Psoas muscle (tissue), 7 donors: ENCODE measurements at regions not wholly inside any gene's neighbourhood (a gene's known extent, or its start where the extent isn't known, plus 50 kb on each side); places are given as distances from the start of the nearest gene placed in this dataset.
"Not testable (repeated sequence)": the region's sequence is repeated elsewhere in the genome, so short reads cannot be mapped to it uniquely, and the experiment has no call there.

Experiments
- ATAC-seq, 4 donors: fragments of 200-7000 bp; cut with Tn5 transposase; one replicate each; pipeline ENCODE4 v1.9.1; 2020; ENCODE audit warnings: moderate library complexity in 3 of 4, mild to moderate bottlenecking in 2 of 4
- DNase-seq, 2 donors: peaks; one replicate each; pipeline ENCODE4 v3.0.0-alpha.2; 2020
- H3K27ac ChIP-seq: fragments of 200-600 bp; one replicate; pipeline ENCODE4 v1.8.0; 2022
- H3K27me3 ChIP-seq, 3 donors: fragments of 200-600 bp in 1 of 3; one replicate each; pipeline versions ENCODE4 v1.6.1 to v1.8.0; 2013 to 2022; ENCODE audit warnings: low read length in 2 of 3, mild to moderate bottlenecking in 2 of 3, moderate library complexity in 1 of 3; ENCODE audit not compliant: insufficient read depth in 3 of 3
- H3K36me3 ChIP-seq, 2 donors: fragments of 200-600 bp in 1 of 2; one replicate each; pipeline versions ENCODE4 v1.6.1 to v1.8.0; 2013 to 2022; ENCODE audit warnings: low read depth in 1 of 2, mild to moderate bottlenecking in 1 of 2, moderate library complexity in 1 of 2; ENCODE audit not compliant: insufficient read depth in 1 of 2
- H3K4me1 ChIP-seq: fragments of 200-600 bp; one replicate; pipeline ENCODE4 v1.8.0; 2022
- H3K4me3 ChIP-seq: fragments of 200-600 bp; one replicate; pipeline ENCODE4 v1.8.0; 2022; ENCODE audit warnings: mild to moderate bottlenecking
- H3K9me3 ChIP-seq: fragments of 200-600 bp; one replicate; pipeline ENCODE4 v1.8.0; 2022
- CTCF ChIP-seq: fragments of 200-600 bp; IDR thresholded peaks from one replicate; pipeline ENCODE4 v1.8.0; 2022; ENCODE audit warnings: antibody characterized with exemption
- WGBS, 3 donors: extraction: QIAGEN DNeasy Blood & Tissue Kit; methylation state at CpG; one replicate each; pipeline versions ENCODE4 v1.1.6 to v1.1.7; 2013; 5-methylcytosine and 5-hydroxymethylcytosine counted together
- intact Hi-C, 2 donors: fragments of 100-400 bp; cut with DNase I; formaldehyde crosslinking; loops; one replicate each; pipeline versions ENCODE4 v1.11.0 to v1.14.2; 2022
- donor health status: healthy with polysubstance abuse.
- donor health status: DM: no; HTN: no; CAD: no; lungs with moderate emphysema.
- donor health status: Bipolar disorder and iron deficiency.
- donor health status: healthy.
- donor health status: DM: yes; HTN: yes; CAD: no.
- donor health status: DM: no; HTN: no; CAD: no.
- donor health status: DM: yes; HTN: yes; CAD: no.

GRCh38 chr6:11931296-11932035, 80.6 kb upstream of the HIVEP1 start:
- no peak for TF ChIP-seq CTCF

GRCh38 chr6:11930834-11931233, 81.3 kb upstream of the HIVEP1 start:
- ATAC-seq, H3K4me1 ChIP-seq, H3K27me3 ChIP-seq, H3K9me3 ChIP-seq, DNase-seq, H3K36me3 ChIP-seq, H3K4me3 ChIP-seq, H3K27ac ChIP-seq, intact Hi-C loops: not testable (repeated sequence)
- 84 to 90% (median 85%) methylated on average over 6 of the region's 6 CpGs for WGBS, 3 donors

More at GRCh38 chr6:11931296-11932035, 80.6 kb upstream of the HIVEP1 start:
- no peak overlapping the region for H3K27ac ChIP-seq
- ATAC-seq, result no peak
- no peaks in the 10 kb centered on the region for H3K9me3 ChIP-seq
- no peaks in the 10 kb centered on the region for H3K36me3 ChIP-seq
- DNase-seq, result no peak
- intact Hi-C loops, result no loop called here
- no peak overlapping the region for H3K4me3 ChIP-seq
- 94 to 96% (median 94%) methylated on average over 10 of the region's 10 CpGs for WGBS, 3 donors
- H3K4me1 ChIP-seq, result no peaks in the 10 kb centered on the region
- H3K27me3 ChIP-seq, result no peaks in the 10 kb centered on the region

- Histone ChIP-seq H3K27me3 (no peaks in the 10 kb centered on the region), H3K36me3 (no peaks in the 10 kb centered on the region), H3K9me3 (no peaks in the 10 kb centered on the region), H3K27ac (no peak overlapping the region), H3K4me1 (no peaks in the 10 kb centered on the region), H3K4me3 (no peak overlapping the region)
- TF ChIP-seq CTCF, result no peak
- intact Hi-C loops, result no loop called here
- DNase-seq (no peak), ATAC-seq (no peak)
- WGBS, 3 donors, result 71 to 76% (median 72%) methylated on average over 2 of the region's 2 CpGs
These were observed 81.9 kb upstream of the HIVEP1 start for GRCh38 chr6:11930240-11930639.

- no peaks in the 10 kb centered on the region for H3K9me3 ChIP-seq
- H3K4me1 ChIP-seq, result no peaks in the 10 kb centered on the region
- intact Hi-C loops, result no loop called here
- WGBS, 3 donors, result 82 to 86% (median 83%) methylated on average over 8 of the region's 8 CpGs
- DNase-seq (no peak), ATAC-seq (no peak)
- H3K27ac ChIP-seq, result no peak overlapping the region
- TF ChIP-seq CTCF, result no peak
- no peaks in the 10 kb centered on the region for H3K27me3 ChIP-seq
- no peak overlapping the region for H3K4me3 ChIP-seq
- no peaks in the 10 kb centered on the region for H3K36me3 ChIP-seq
These were observed 82.8 kb upstream of the HIVEP1 start for GRCh38 chr6:11929241-11929835.

- intact Hi-C loops, result no loop called here
- no peak for DNase-seq
- no peak for ATAC-seq
- Histone ChIP-seq H3K27ac (no peak overlapping the region), H3K36me3 (no peaks in the 10 kb centered on the region), H3K4me1 (no peaks in the 10 kb centered on the region), H3K9me3 (no peaks in the 10 kb centered on the region), H3K27me3 (no peaks in the 10 kb centered on the region), H3K4me3 (no peak overlapping the region)
- WGBS, 3 donors, result 81 to 86% (median 86%) methylated on average over 2 of the region's 2 CpGs
- no peak for TF ChIP-seq CTCF
These were observed 85.3 kb upstream of the HIVEP1 start for GRCh38 chr6:11926594-11927407.
